ENCODE measurements at regions not wholly inside any gene's neighbourhood (a gene's known extent, or its start where the extent isn't known, plus 50 kb on each side); places are given as distances from the start of the nearest gene placed in this dataset.
"Not testable (repeated sequence)": the region's sequence is repeated elsewhere in the genome, so short reads cannot be mapped to it uniquely, and the experiment has no call there.

- 86 to 89% methylated on average over 2 of the region's 2 CpGs for WGBS, 2 donors (ENCODE audit: low coverage in 1 of 2)
Measured at GRCh38 chr4:52157071-52157470, 106.0 kb downstream of the SPATA18 start.

DNA sequence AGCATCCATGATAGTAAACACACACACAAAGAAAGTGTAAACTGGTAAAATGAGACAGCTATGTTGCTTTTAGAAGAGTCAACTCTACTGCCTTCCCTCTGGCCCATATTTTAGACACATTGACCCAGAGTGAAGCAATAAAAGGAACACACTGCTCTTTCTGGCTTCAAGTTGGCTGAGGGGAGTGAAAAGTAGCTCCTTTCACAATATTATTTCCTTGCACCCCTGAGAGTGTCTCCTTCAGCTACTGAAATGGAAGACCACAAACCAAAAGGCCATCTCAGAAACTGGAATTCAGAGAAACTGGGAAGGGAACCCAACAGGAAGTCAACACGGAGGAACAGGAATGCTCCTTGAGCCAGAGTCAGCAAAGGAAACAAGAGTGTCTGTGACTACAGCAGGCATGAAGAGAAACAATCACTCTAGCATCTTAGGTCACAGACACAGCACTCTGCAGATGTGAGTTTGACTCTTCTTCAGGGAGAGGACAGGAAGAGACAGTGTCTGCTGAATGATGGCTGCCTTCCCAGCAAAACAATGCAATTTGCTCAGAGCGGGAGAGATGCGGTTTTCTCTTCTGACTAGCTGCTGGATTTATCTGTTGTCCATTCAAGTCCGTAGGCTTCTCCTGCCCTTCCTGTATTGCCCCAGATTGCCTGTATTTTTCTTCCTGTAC, 106.7 kb downstream of the SPATA18 start:
- TF ChIP-seq POLR2AphosphoS5 (IDR thresholded peaks at IDR 0.05) (no peak), CTCF (IDR thresholded peaks at IDR 0.05) (no peak), POLR2A (IDR thresholded peaks at IDR 0.05) (no peak), EP300 (IDR thresholded peaks at IDR 0.05) (no peak)
- H3K4me3 ChIP-seq: no peak overlapping the region
- no peaks in the 10 kb centered on the region for H3K27me3 ChIP-seq
- ATAC-seq: peak; percentile 34
- no peaks in the 10 kb centered on the region for H3K36me3 ChIP-seq
- no peaks in the 10 kb centered on the region for H3K9me3 ChIP-seq
- 53% methylated on average over 4 of the region's 4 CpGs; no CpG with 5 or more reads in 1 of the 2 donors for WGBS, 2 donors (ENCODE audit: low coverage in 1 of 2)
- H3K27ac ChIP-seq: no peak overlapping the region
- H3K4me1 ChIP-seq: no peaks in the 10 kb centered on the region

More at GRCh38 chr4:52157071-52157470, 106.0 kb downstream of the SPATA18 start:
- H3K27ac ChIP-seq, H3K27me3 ChIP-seq, H3K4me3 ChIP-seq, ATAC-seq, H3K9me3 ChIP-seq, H3K36me3 ChIP-seq, H3K4me1 ChIP-seq: not testable (repeated sequence)

DNA sequence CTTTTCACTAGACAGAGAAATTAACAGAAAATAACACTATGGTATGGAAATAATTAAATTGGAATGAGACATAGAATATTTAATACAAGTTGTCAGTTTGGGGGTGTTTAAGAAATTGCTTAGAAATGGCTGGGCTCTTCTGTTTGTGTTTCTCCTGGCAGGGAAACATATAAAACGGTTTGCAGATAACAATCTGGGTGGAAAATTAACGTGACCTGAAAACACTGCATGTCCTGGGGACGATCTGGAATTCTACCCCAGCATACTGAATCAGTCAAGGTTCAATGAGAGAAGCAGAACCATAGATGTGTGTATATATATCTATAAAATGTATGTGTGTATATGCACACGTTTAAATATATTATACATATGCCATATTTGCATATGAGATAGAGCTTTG, 109.8 kb downstream of the SPATA18 start:
- H3K27ac ChIP-seq: no peak overlapping the region
- no peak overlapping the region for H3K4me3 ChIP-seq
- no peaks in the 10 kb centered on the region for H3K27me3 ChIP-seq
- H3K9me3 ChIP-seq: no peaks in the 10 kb centered on the region
- TF ChIP-seq EP300 (IDR thresholded peaks at IDR 0.05) (no peak), POLR2A (IDR thresholded peaks at IDR 0.05) (no peak), POLR2AphosphoS5 (IDR thresholded peaks at IDR 0.05) (no peak), CTCF (IDR thresholded peaks at IDR 0.05) (no peak)
- 66 to 69% methylated on average over 4 of the region's 4 CpGs for WGBS, 2 donors (ENCODE audit: low coverage in 1 of 2)
- no peaks in the 10 kb centered on the region for H3K4me1 ChIP-seq
- no peak for ATAC-seq
- H3K36me3 ChIP-seq: no peaks in the 10 kb centered on the region

- H3K36me3 ChIP-seq: no peaks in the 10 kb centered on the region
- H3K27ac ChIP-seq: no peak overlapping the region
- no peaks in the 10 kb centered on the region for H3K9me3 ChIP-seq
- no peaks in the 10 kb centered on the region for H3K4me1 ChIP-seq
- no peaks in the 10 kb centered on the region for H3K27me3 ChIP-seq
- ATAC-seq: no peak
- H3K4me3 ChIP-seq: no peak overlapping the region
- WGBS, 2 donors (ENCODE audit: low coverage in 1 of 2): 71 to 73% methylated on average over 1 of the region's 1 CpG
- TF ChIP-seq EP300 (IDR thresholded peaks at IDR 0.05) (no peak), POLR2A (IDR thresholded peaks at IDR 0.05) (no peak)
Measured at GRCh38 chr4:52164116-52164515, 113.0 kb downstream of the SPATA18 start.

DNA sequence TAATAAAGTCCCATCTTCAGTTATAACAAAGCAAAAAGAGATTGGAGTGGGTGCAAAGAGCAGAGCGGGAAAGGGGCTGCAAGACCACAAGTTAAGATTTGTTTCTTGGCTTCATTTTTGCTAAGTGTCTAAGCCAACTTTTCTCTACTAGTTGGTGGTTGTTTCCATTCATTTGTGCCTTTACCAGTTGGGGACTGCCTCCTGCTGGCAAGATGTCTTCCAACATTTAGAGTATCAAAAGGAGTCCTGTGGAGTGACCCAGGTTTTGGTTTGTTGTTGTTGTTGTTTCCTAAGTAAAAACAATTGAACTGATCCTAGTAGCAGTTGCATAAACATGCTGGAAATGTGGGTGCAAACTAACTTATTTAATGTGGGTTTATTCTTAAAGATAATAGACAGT, 121.1 kb downstream of the SPATA18 start:
- 92 to 100% methylated on average over 1 of the region's 1 CpG for WGBS, 2 donors (ENCODE audit: low coverage in 1 of 2)
- ATAC-seq: no peak
- H3K4me3 ChIP-seq: no peak overlapping the region
- H3K27me3 ChIP-seq: no peaks in the 10 kb centered on the region
- TF ChIP-seq POLR2AphosphoS5 (IDR thresholded peaks at IDR 0.05) (no peak), EP300 (IDR thresholded peaks at IDR 0.05) (no peak), CTCF (IDR thresholded peaks at IDR 0.05) (no peak), POLR2A (IDR thresholded peaks at IDR 0.05) (no peak)
- H3K4me1 ChIP-seq: peaks cover 0 to 17% (median 0%) of the 10 kb centered on the region in 3 donors
- no peaks in the 10 kb centered on the region for H3K9me3 ChIP-seq
- H3K27ac ChIP-seq: no peak overlapping the region
- H3K36me3 ChIP-seq: no peaks in the 10 kb centered on the region

DNA sequence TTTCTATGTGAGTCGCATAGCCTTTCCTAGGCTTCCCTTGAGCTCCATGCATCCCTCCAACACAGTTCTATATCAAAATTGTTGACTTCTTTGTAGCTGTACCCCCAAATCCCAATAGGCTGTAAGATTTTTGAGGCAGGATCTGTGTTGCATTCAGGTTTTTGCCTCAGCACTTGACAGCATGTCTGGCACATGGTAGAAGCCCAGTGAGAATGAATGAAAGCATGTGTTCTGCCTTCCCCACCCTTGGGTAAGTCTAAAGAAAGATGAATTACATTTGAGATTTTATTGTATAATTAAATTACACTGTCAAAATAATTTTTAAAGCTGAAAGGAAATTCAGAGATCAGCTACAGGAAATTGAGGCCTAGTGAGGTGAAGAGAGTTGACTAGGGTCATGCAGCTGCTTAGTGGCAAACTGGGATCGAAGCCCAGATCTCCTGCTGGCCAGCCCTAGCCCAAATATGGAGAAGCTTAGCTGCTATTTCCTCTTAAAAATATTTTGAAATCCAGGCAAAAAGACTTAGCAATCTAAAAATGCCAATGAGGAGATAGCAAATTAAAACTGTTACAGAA, 122.5 kb downstream of the SPATA18 start:
- no peaks in the 10 kb centered on the region for H3K27me3 ChIP-seq
- H3K4me1 ChIP-seq: peaks cover 0 to 17% (median 0%) of the 10 kb centered on the region in 3 donors
- H3K4me3 ChIP-seq: no peak overlapping the region
- H3K36me3 ChIP-seq: no peaks in the 10 kb centered on the region
- H3K9me3 ChIP-seq: peaks cover 0 to 5% (median 0%) of the 10 kb centered on the region in 3 donors
- no peak for TF ChIP-seq EP300 (IDR thresholded peaks at IDR 0.05)
- TF ChIP-seq POLR2AphosphoS5 (IDR thresholded peaks at IDR 0.05): peak; percentile 24
- H3K27ac ChIP-seq: peak overlapping the region in 3 of 4 donors; percentile 12 to 56 (median 13)
- WGBS, 2 donors (ENCODE audit: low coverage in 1 of 2): 0 to 47% methylated on average over 1 to 2 of the region's 2 CpGs
- peak; percentile 63 for ATAC-seq
